ENCODE measurements at regions not wholly inside any gene's neighbourhood (a gene's known extent, or its start where the extent isn't known, plus 50 kb on each side); places are given as distances from the start of the nearest gene placed in this dataset.

- DNase-seq (ENCODE audit: low read depth) = no peak
Measured at GRCh38 chr6:44500074-44500473, 112.6 kb downstream of the CDC5L start.

- DNase-seq (ENCODE audit: low read depth) = no peak
Measured at GRCh38 chr6:44503471-44503870, 116.0 kb downstream of the CDC5L start.

GRCh38 chr6:44504301-44504791 is 116.8 kb downstream of the CDC5L start:
- DNase-seq (ENCODE audit: low read depth) = no peak

- no peak for DNase-seq (ENCODE audit: low read depth)
Measured at GRCh38 chr6:44505751-44506150, 118.2 kb downstream of the CDC5L start.

- no peak for DNase-seq (ENCODE audit: low read depth)
Measured at GRCh38 chr6:44507014-44507413, 119.5 kb downstream of the CDC5L start.

GRCh38 chr6:44508646-44509045 is 121.1 kb downstream of the CDC5L start:
- no peak for DNase-seq (ENCODE audit: low read depth)

- no peak for DNase-seq (ENCODE audit: low read depth)
Measured at GRCh38 chr6:44511126-44511525, 123.6 kb downstream of the CDC5L start.

GRCh38 chr6:44512868-44513741 is 125.6 kb downstream of the CDC5L start:
- DNase-seq (ENCODE audit: low read depth) = no peak

- DNase-seq (ENCODE audit: low read depth) = no peak
Measured at GRCh38 chr6:44514085-44514484, 126.6 kb downstream of the CDC5L start.

- DNase-seq (ENCODE audit: low read depth) = no peak
Measured at GRCh38 chr6:44514576-44515193, 127.2 kb downstream of the CDC5L start.

- DNase-seq (ENCODE audit: low read depth) = no peak
Measured at GRCh38 chr6:44522871-44523270, 135.4 kb downstream of the CDC5L start.

GRCh38 chr6:44524476-44525227 is 137.1 kb downstream of the CDC5L start:
- no peak for DNase-seq (ENCODE audit: low read depth)

GRCh38 chr6:44525761-44526351 is 138.3 kb downstream of the CDC5L start:
- DNase-seq (ENCODE audit: low read depth) = no peak

- no peak for DNase-seq (ENCODE audit: low read depth)
Measured at GRCh38 chr6:44527181-44527580, 139.7 kb downstream of the CDC5L start.

GRCh38 chr6:44527583-44528369 is 140.3 kb downstream of the CDC5L start:
- no peak for DNase-seq (ENCODE audit: low read depth)

- DNase-seq (ENCODE audit: low read depth) = no peak
Measured at GRCh38 chr6:44528370-44528644, 140.8 kb downstream of the CDC5L start.

- no peak for DNase-seq (ENCODE audit: low read depth)
Measured at GRCh38 chr6:44528716-44529115, 141.2 kb downstream of the CDC5L start.

GRCh38 chr6:44529146-44529905 is 141.8 kb downstream of the CDC5L start:
- no peak for DNase-seq (ENCODE audit: low read depth)

GRCh38 chr6:44530209-44530909 is 142.9 kb downstream of the CDC5L start:
- DNase-seq (ENCODE audit: low read depth) = no peak

- DNase-seq (ENCODE audit: low read depth) = no peak
Measured at GRCh38 chr6:44530910-44531234, 143.4 kb downstream of the CDC5L start.
